Liver (tissue), 8 donors: ENCODE measurements at regions not wholly inside any gene's neighbourhood (a gene's known extent, or its start where the extent isn't known, plus 50 kb on each side); places are given as distances from the start of the nearest gene placed in this dataset.

Experiments used
- DNase-seq: peaks from one replicate; pipeline ENCODE4 v3.0.0-alpha.2; 2017; ENCODE audit warnings: low spot score
- H3K27ac ChIP-seq, 2 donors: one replicate each; pipeline ENCODE4 v1.7.0; 2013; ENCODE audit warnings: inconsistent platforms in 2 of 2, low read length in 2 of 2, control low read depth in 1 of 2, low read depth in 1 of 2, mild to moderate bottlenecking in 1 of 2
- H3K27me3 ChIP-seq, 4 donors: one replicate each; pipeline versions ENCODE4 v1.6.1 to v1.7.0; 2013; ENCODE audit warnings: low read length in 3 of 4, inconsistent platforms in 1 of 4, mild to moderate bottlenecking in 1 of 4, moderate library complexity in 1 of 4; ENCODE audit not compliant: control insufficient read depth in 4 of 4, insufficient read depth in 4 of 4
- H3K36me3 ChIP-seq, 4 donors: one replicate each; pipeline versions ENCODE4 v1.6.1 to v1.7.0; 2013; ENCODE audit warnings: low read length in 3 of 4, mild to moderate bottlenecking in 3 of 4, low read depth in 1 of 4, moderate library complexity in 1 of 4; ENCODE audit not compliant: control insufficient read depth in 4 of 4, insufficient read depth in 3 of 4
- H3K4me1 ChIP-seq, 4 donors: one replicate each; pipeline versions ENCODE4 v1.6.1 to v1.7.0; 2013; ENCODE audit warnings: low read length in 3 of 4, mild to moderate bottlenecking in 3 of 4, moderate library complexity in 1 of 4; ENCODE audit not compliant: control insufficient read depth in 4 of 4, insufficient read depth in 4 of 4
- H3K4me3 ChIP-seq, 3 donors: one replicate each; pipeline versions ENCODE4 v1.6.1 to v1.7.0; 2013; ENCODE audit warnings: low read length in 3 of 3, control low read depth in 1 of 3, low read depth in 1 of 3, mild to moderate bottlenecking in 1 of 3
- H3K9ac ChIP-seq, 2 donors: one replicate each; pipeline ENCODE4 v1.7.0; 2013; ENCODE audit warnings: low read length in 2 of 2, mild to moderate bottlenecking in 2 of 2, moderate library complexity in 2 of 2, control low read depth in 1 of 2, low read depth in 1 of 2
- H3K9me3 ChIP-seq, 4 donors: one replicate each; pipeline versions ENCODE4 v1.6.1 to v1.7.0; 2013; ENCODE audit warnings: low read length in 3 of 4; ENCODE audit not compliant: control insufficient read depth in 4 of 4
- ATF3 ChIP-seq: IDR thresholded peaks from 2 replicates; pipeline ENCODE4 v1.6.1; 2016; ENCODE audit warnings: antibody characterized with exemption
- CTCF ChIP-seq: fragments of 150-350 bp; IDR thresholded peaks from 2 replicates; pipeline ENCODE4 v1.5.1; 2017; ENCODE audit warnings: improper control_type of control experiment, low read depth, low read length; ENCODE audit not compliant: missing input control
- EGR1 ChIP-seq, 2 donors: IDR thresholded peaks; 2 replicates each; pipeline ENCODE4 v1.6.1; 2016 to 2018; ENCODE audit warnings: antibody characterized with exemption in 2 of 2, low read depth in 2 of 2
- FOXA1 ChIP-seq: IDR thresholded peaks from 2 replicates; pipeline ENCODE4 v1.6.1; 2016; ENCODE audit warnings: antibody characterized with exemption
- GABPA ChIP-seq, 2 donors: IDR thresholded peaks in 1 of 2; conservative IDR thresholded peaks in 1 of 2; 2 replicates each; pipeline ENCODE4 v1.6.1; 2016; ENCODE audit warnings: antibody characterized with exemption in 2 of 2, mild to moderate bottlenecking in 1 of 2, moderate library complexity in 1 of 2
- HNF4G ChIP-seq: IDR thresholded peaks from 2 replicates; pipeline ENCODE4 v1.6.1; 2016; ENCODE audit warnings: antibody characterized with exemption
- JUND ChIP-seq, 2 donors: IDR thresholded peaks; 2 replicates each; pipeline ENCODE4 v1.6.1; 2016; ENCODE audit warnings: antibody characterized with exemption in 2 of 2
- MAX ChIP-seq: IDR thresholded peaks from 2 replicates; pipeline ENCODE4 v1.6.1; 2016; ENCODE audit warnings: antibody characterized with exemption
- REST ChIP-seq: IDR thresholded peaks from 2 replicates; pipeline ENCODE4 v1.6.1; 2016; ENCODE audit warnings: antibody characterized with exemption, mild to moderate bottlenecking
- RXRA ChIP-seq, 2 donors: IDR thresholded peaks; 2 replicates each; pipeline ENCODE4 v1.6.1; 2017 to 2018; ENCODE audit warnings: antibody characterized with exemption in 2 of 2, mild to moderate bottlenecking in 1 of 2
- SP1 ChIP-seq: IDR thresholded peaks from 2 replicates; pipeline ENCODE4 v1.6.1; 2018; ENCODE audit warnings: antibody characterized with exemption, mild to moderate bottlenecking
- TAF1 ChIP-seq: conservative IDR thresholded peaks from 2 replicates; pipeline ENCODE4 v1.6.1; 2016; ENCODE audit warnings: antibody characterized with exemption, mild to moderate bottlenecking
- YY1 ChIP-seq: IDR thresholded peaks from 2 replicates; pipeline ENCODE4 v1.6.1; 2016; ENCODE audit warnings: antibody characterized with exemption, mild to moderate bottlenecking
- WGBS: extraction: QIAGEN DNeasy Blood & Tissue Kit; methylation state at CpG from one replicate; pipeline ENCODE4 v1.1.7; 2013; 5-methylcytosine and 5-hydroxymethylcytosine counted together
- TF ChIP-seq, protein P1 (sequence below): IDR thresholded peaks from 2 replicates; pipeline ENCODE4 v1.6.1; 2016; ENCODE audit warnings: antibody characterized with exemption
- donor health status: healthy.
- donor health status: healthy.
- donor health status: healthy.
- donor health status: healthy.
- donor health status: healthy.

GRCh38 chr12:105920161-105920684 lies 218.5 kb downstream of the NUAK1 start:
- TF ChIP-seq RXRA (IDR thresholded peaks at IDR 0.05) (no peak), TAF1 (no peak), GABPA (IDR thresholded peaks at IDR 0.05 in 1 of 2, conservative IDR thresholded peaks at IDR 0.05 in 1 of 2) (no peak), YY1 (no peak), SP1 (no peak), MAX (no peak), FOXA1 (no peak), ATF3 (no peak), EGR1 (IDR thresholded peaks at IDR 0.05; ENCODE audit: low read depth in 2 of 2) (no peak), REST (no peak)
- H3K4me1 ChIP-seq: no peaks in the 10 kb centered on the region
- H3K4me3 ChIP-seq: no peak overlapping the region
- no peaks in the 10 kb centered on the region for H3K36me3 ChIP-seq
- H3K9ac ChIP-seq: no peak overlapping the region
- WGBS: 79% methylated on average over 4 of the region's 4 CpGs
- no peak overlapping the region for H3K27ac ChIP-seq
- H3K27me3 ChIP-seq: peaks cover 0 to 4% (median 0%) of the 10 kb centered on the region in 4 donors
- no peak for DNase-seq
- H3K9me3 ChIP-seq: no peaks in the 10 kb centered on the region

- WGBS: 95% methylated on average over 1 of the region's 1 CpG
These were observed 217.7 kb downstream of the NUAK1 start for GRCh38 chr12:105921055-105921454.

More at GRCh38 chr12:105921055-105921454, 217.7 kb downstream of the NUAK1 start:
- Histone ChIP-seq H3K4me1 (no peaks in the 10 kb centered on the region), H3K27ac (no peak overlapping the region), H3K36me3 (no peaks in the 10 kb centered on the region), H3K27me3 (peaks cover 0 to 4% (median 0%) of the 10 kb centered on the region in 4 donors), H3K4me3 (no peak overlapping the region), H3K9ac (no peak overlapping the region), H3K9me3 (no peaks in the 10 kb centered on the region)
- TF ChIP-seq REST (no peak), SP1 (no peak), GABPA (IDR thresholded peaks at IDR 0.05 in 1 of 2, conservative IDR thresholded peaks at IDR 0.05 in 1 of 2) (no peak), TAF1 (no peak), FOXA1 (no peak), CTCF (no peak), YY1 (no peak), HNF4G (no peak), MAX (no peak), JUND (IDR thresholded peaks at IDR 0.05) (no peak)
- TF ChIP-seq, protein P1, sequence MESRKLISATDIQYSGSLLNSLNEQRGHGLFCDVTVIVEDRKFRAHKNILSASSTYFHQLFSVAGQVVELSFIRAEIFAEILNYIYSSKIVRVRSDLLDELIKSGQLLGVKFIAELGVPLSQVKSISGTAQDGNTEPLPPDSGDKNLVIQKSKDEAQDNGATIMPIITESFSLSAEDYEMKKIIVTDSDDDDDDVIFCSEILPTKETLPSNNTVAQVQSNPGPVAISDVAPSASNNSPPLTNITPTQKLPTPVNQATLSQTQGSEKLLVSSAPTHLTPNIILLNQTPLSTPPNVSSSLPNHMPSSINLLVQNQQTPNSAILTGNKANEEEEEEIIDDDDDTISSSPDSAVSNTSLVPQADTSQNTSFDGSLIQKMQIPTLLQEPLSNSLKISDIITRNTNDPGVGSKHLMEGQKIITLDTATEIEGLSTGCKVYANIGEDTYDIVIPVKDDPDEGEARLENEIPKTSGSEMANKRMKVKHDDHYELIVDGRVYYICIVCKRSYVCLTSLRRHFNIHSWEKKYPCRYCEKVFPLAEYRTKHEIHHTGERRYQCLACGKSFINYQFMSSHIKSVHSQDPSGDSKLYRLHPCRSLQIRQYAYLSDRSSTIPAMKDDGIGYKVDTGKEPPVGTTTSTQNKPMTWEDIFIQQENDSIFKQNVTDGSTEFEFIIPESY: no peak
- DNase-seq: no peak
